ENCODE measurements at regions not wholly inside any gene's neighbourhood (a gene's known extent, or its start where the extent isn't known, plus 50 kb on each side); places are given as distances from the start of the nearest gene placed in this dataset.

DNA sequence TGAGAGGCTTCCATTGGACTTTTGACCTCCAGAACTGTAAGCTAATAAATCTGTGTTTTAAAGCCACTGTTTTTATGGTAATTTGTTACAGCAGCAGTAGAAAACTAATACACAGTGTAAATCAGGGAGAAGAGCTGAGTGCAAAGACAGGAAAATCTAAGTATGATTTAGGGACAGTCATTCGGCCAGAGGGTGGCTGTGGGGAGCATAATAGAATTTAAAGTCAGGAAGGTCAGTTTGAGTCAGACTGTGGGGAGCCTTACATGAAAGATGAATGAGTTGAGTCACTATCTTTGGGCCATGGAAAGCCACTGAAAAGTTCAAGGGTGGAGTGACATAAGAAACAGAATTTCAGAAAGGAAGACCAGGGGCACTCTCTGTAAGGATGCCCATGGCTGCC lies 52.4 kb upstream of the SSX2IP start:
- TF ChIP-seq, protein P1, sequence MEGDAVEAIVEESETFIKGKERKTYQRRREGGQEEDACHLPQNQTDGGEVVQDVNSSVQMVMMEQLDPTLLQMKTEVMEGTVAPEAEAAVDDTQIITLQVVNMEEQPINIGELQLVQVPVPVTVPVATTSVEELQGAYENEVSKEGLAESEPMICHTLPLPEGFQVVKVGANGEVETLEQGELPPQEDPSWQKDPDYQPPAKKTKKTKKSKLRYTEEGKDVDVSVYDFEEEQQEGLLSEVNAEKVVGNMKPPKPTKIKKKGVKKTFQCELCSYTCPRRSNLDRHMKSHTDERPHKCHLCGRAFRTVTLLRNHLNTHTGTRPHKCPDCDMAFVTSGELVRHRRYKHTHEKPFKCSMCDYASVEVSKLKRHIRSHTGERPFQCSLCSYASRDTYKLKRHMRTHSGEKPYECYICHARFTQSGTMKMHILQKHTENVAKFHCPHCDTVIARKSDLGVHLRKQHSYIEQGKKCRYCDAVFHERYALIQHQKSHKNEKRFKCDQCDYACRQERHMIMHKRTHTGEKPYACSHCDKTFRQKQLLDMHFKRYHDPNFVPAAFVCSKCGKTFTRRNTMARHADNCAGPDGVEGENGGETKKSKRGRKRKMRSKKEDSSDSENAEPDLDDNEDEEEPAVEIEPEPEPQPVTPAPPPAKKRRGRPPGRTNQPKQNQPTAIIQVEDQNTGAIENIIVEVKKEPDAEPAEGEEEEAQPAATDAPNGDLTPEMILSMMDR (IDR thresholded peaks at IDR 0.05; ENCODE audit: borderline replicate concordance, insufficient read depth, low read depth, low read length): no peak
- no peak overlapping the region for H3K4me3 ChIP-seq (ENCODE audit: low read depth, low read length)

DNA sequence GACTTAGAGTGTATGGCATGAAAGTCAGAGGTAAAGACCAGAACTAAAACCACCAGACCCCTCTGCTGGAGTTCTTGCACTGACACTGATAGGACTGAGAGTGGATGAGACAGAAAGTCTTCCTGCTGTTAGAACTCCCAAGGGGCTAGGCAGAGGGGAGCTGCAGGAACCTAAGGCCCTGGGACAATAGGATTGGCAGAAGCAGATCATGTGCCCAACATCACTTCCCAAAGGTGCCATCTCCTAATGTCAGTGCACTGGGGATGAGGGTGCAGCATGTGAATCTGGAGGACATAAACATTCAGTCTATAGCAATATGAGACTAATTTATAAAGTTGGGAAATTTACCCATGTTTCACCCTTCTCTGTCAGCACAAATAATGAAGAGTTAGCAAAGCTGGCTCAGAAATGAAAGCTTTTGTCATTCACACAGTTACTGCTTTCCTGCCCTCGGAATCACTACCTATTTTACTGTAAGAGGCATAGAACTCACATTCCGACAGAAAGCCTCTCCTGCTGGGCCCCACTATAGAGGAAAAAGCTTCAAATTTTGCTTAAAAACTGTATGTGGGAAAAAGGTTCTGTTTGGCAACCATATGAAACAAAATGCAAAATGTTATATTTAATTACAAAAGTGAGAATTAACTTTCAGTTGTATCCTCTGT lies 49.9 kb upstream of the SSX2IP start:
- TF ChIP-seq, protein P1 (IDR thresholded peaks at IDR 0.05; ENCODE audit: borderline replicate concordance, insufficient read depth, low read depth, low read length): no peak
- H3K4me3 ChIP-seq (ENCODE audit: low read depth, low read length): no peak overlapping the region
